ENCODE measurements at regions not wholly inside any gene's neighbourhood (a gene's known extent, or its start where the extent isn't known, plus 50 kb on each side); places are given as distances from the start of the nearest gene placed in this dataset.
"Not testable (repeated sequence)": the region's sequence is repeated elsewhere in the genome, so short reads cannot be mapped to it uniquely, and the experiment has no call there.

GRCh38 chr13:81197483-81197882 lies 856.6 kb upstream of the SPRY2 start:
- DNase-seq (ENCODE audit: extremely low read depth, low read depth): no peak
- no peak overlapping the region for H3K4me3 ChIP-seq (replicated peaks; ENCODE audit: low read depth, low read length)
- TF ChIP-seq CTCF (IDR thresholded peaks at IDR 0.05; ENCODE audit: low read depth, low read length, missing control alignments): no peak

- DNase-seq (ENCODE audit: extremely low read depth, low read depth): no peak
- H3K4me3 ChIP-seq (replicated peaks; ENCODE audit: low read depth, low read length): no peak overlapping the region
- no peak for TF ChIP-seq CTCF (IDR thresholded peaks at IDR 0.05; ENCODE audit: low read depth, low read length, missing control alignments)
Observed at GRCh38 chr13:81194362-81194761, 853.4 kb upstream of the SPRY2 start.

- no peak for DNase-seq (ENCODE audit: extremely low read depth, low read depth)
- H3K4me3 ChIP-seq (replicated peaks; ENCODE audit: low read depth, low read length): no peak overlapping the region
- no peak for TF ChIP-seq CTCF (IDR thresholded peaks at IDR 0.05; ENCODE audit: low read depth, low read length, missing control alignments)
Observed at GRCh38 chr13:81184556-81185265, 843.8 kb upstream of the SPRY2 start.

GRCh38 chr13:81172603-81173002 lies 831.7 kb upstream of the SPRY2 start:
- no peak for TF ChIP-seq CTCF (IDR thresholded peaks at IDR 0.05; ENCODE audit: low read depth, low read length, missing control alignments)
- DNase-seq (ENCODE audit: extremely low read depth, low read depth): no peak
- no peak overlapping the region for H3K4me3 ChIP-seq (replicated peaks; ENCODE audit: low read depth, low read length)

GRCh38 chr13:81171065-81171647 lies 830.2 kb upstream of the SPRY2 start:
- H3K4me3 ChIP-seq (replicated peaks; ENCODE audit: low read depth, low read length): no peak overlapping the region
- peak; percentile 9 for TF ChIP-seq CTCF (IDR thresholded peaks at IDR 0.05; ENCODE audit: low read depth, low read length, missing control alignments)
- DNase-seq (ENCODE audit: extremely low read depth, low read depth): no peak

- DNase-seq (ENCODE audit: extremely low read depth, low read depth); H3K4me3 ChIP-seq (replicated peaks; ENCODE audit: low read depth, low read length): not testable (repeated sequence)
Observed at GRCh38 chr13:81163823-81164222, 822.9 kb upstream of the SPRY2 start.

GRCh38 chr13:81153478-81153877 lies 812.6 kb upstream of the SPRY2 start:
- DNase-seq (ENCODE audit: extremely low read depth, low read depth): no peak
- H3K4me3 ChIP-seq (replicated peaks; ENCODE audit: low read depth, low read length): no peak overlapping the region
- TF ChIP-seq CTCF (IDR thresholded peaks at IDR 0.05; ENCODE audit: low read depth, low read length, missing control alignments): no peak
